ENCODE measurements at regions not wholly inside any gene's neighbourhood (a gene's known extent, or its start where the extent isn't known, plus 50 kb on each side); places are given as distances from the start of the nearest gene placed in this dataset.

- 85% methylated on average over 5 of the region's 7 CpGs for WGBS (ENCODE audit: insufficient coverage)
- POLR2A ChIA-PET: no interaction called here
- no peak for ATAC-seq (ENCODE audit: low read depth)
Measured at GRCh38 chr5:68545636-68546295, 330.2 kb downstream of the PIK3R1 start.

DNA sequence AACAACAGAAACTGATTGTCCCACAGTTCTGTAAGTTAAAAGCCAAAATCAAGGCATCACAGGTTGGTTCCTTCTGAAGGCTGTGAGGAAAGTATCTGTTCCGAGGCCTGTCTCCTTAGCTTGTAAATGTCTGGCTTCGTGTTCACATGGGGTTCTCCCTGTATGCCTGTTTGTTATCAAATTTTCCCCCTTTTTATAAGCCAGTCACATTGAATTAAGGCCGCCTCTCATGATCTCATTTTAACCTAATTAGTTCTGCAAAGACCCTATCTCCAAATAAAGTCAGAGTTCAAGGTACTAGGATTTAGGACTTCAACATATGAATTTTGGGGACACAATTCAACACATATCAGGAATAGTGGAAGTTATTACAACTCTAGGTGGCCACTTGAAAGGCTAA is 331.5 kb downstream of the PIK3R1 start:
- WGBS (ENCODE audit: insufficient coverage): 80% methylated on average over 1 of the region's 3 CpGs
- no peak overlapping the region for H3K9ac ChIP-seq (ENCODE audit: low read length)
- POLR2A ChIA-PET: no interaction called here
- H3K36me3 ChIP-seq (replicated peaks in 1 of 2; ENCODE audit: control extremely low read depth in 1 of 2, control insufficient read depth in 1 of 2, extremely low read depth in 1 of 2, insufficient read depth in 2 of 2, low read length in 1 of 2): no peaks in the 10 kb centered on the region
- intact Hi-C loops (cut with micrococcal nuclease): no loop called here
- Mint-ChIP-seq H3K27ac (no peak overlapping the region), H3K4me1 (peaks cover 9% of the 10 kb centered on the region), H3K9me3 (ENCODE audit: insufficient read depth) (no peaks in the 10 kb centered on the region), H3K27me3 (no peaks in the 10 kb centered on the region), H3K4me3 (no peak overlapping the region)
- CTCF ChIA-PET: no interaction called here
- peaks cover 0 to 3% (median 0%) of the 10 kb centered on the region in 4 experiments for H3K27me3 ChIP-seq (replicated peaks in 1 of 4; ENCODE audit: control extremely low read depth in 1 of 4, control insufficient read depth in 3 of 4, insufficient read depth in 4 of 4, low read length in 3 of 4)
- H3K79me2 ChIP-seq (ENCODE audit: control insufficient read depth, insufficient read depth, low read length): no peaks in the 10 kb centered on the region
- TF ChIP-seq CTCF (IDR thresholded peaks at IDR 0.05) (no peak), EZH2 (IDR thresholded peaks at IDR 0.05; ENCODE audit: borderline replicate concordance, insufficient read depth, low read depth, low read length, poor library complexity, severe bottlenecking) (no peak)
- H4K20me1 ChIP-seq (ENCODE audit: control insufficient read depth, insufficient read depth, low read length, poor library complexity, severe bottlenecking): no peaks in the 10 kb centered on the region
- no peak overlapping the region for H3K4me3 ChIP-seq (ENCODE audit: control extremely low read depth in 1 of 5, extremely low read depth in 1 of 5, insufficient read depth in 1 of 5, low read depth in 2 of 5, low read length in 4 of 5)
- H3K27ac ChIP-seq (ENCODE audit: low read length in 2 of 2): no peak overlapping the region
- H3K4me2 ChIP-seq (replicated peaks; ENCODE audit: low read depth, low read length, poor library complexity, severe bottlenecking): no peak overlapping the region
- peaks cover 8% of the 10 kb centered on the region in 2 donors for H3K4me1 ChIP-seq (ENCODE audit: control insufficient read depth in 2 of 2, insufficient read depth in 2 of 2, low read length in 2 of 2)
- no peak overlapping the region for H2AFZ ChIP-seq (ENCODE audit: insufficient read depth, low read depth, low read length, poor library complexity, severe bottlenecking)
- no peak for ATAC-seq (ENCODE audit: low read depth)
- DNase-seq: no peak
- no peaks in the 10 kb centered on the region for H3K9me3 ChIP-seq (ENCODE audit: control extremely low read depth in 1 of 3, control insufficient read depth in 2 of 3, insufficient read depth in 1 of 3, low read length in 2 of 3)

More at GRCh38 chr5:68545636-68546295, 330.2 kb downstream of the PIK3R1 start:
- H3K9me3 Mint-ChIP-seq (ENCODE audit: insufficient read depth): no peaks in the 10 kb centered on the region
- intact Hi-C loops (cut with micrococcal nuclease): no loop called here
- H3K4me2 ChIP-seq (replicated peaks; ENCODE audit: low read depth, low read length, poor library complexity, severe bottlenecking): no peak overlapping the region
- no peak overlapping the region for H3K27ac Mint-ChIP-seq
- peaks cover 0 to 5% (median 0%) of the 10 kb centered on the region in 4 experiments for H3K27me3 ChIP-seq (replicated peaks in 1 of 4; ENCODE audit: control extremely low read depth in 1 of 4, control insufficient read depth in 3 of 4, insufficient read depth in 4 of 4, low read length in 3 of 4)
- peaks cover 8% of the 10 kb centered on the region in 2 donors for H3K4me1 ChIP-seq (ENCODE audit: control insufficient read depth in 2 of 2, insufficient read depth in 2 of 2, low read length in 2 of 2)
- H3K9ac ChIP-seq (ENCODE audit: low read length): no peak overlapping the region
- H3K4me1 Mint-ChIP-seq: peaks cover 10% of the 10 kb centered on the region
- H3K79me2 ChIP-seq (ENCODE audit: control insufficient read depth, insufficient read depth, low read length): no peaks in the 10 kb centered on the region
- H3K4me3 ChIP-seq (ENCODE audit: control extremely low read depth in 1 of 5, extremely low read depth in 1 of 5, insufficient read depth in 1 of 5, low read depth in 2 of 5, low read length in 4 of 5): no peak overlapping the region
- CTCF ChIA-PET: no interaction called here
- peaks cover 3% of the 10 kb centered on the region for H3K27me3 Mint-ChIP-seq
- H3K4me3 Mint-ChIP-seq: no peak overlapping the region
- H4K20me1 ChIP-seq (ENCODE audit: control insufficient read depth, insufficient read depth, low read length, poor library complexity, severe bottlenecking): no peaks in the 10 kb centered on the region
- no peaks in the 10 kb centered on the region for H3K36me3 ChIP-seq (replicated peaks in 1 of 2; ENCODE audit: control extremely low read depth in 1 of 2, control insufficient read depth in 1 of 2, extremely low read depth in 1 of 2, insufficient read depth in 2 of 2, low read length in 1 of 2)
- TF ChIP-seq EZH2 (IDR thresholded peaks at IDR 0.05; ENCODE audit: borderline replicate concordance, insufficient read depth, low read depth, low read length, poor library complexity, severe bottlenecking) (no peak), CTCF (IDR thresholded peaks at IDR 0.05) (no peak)
- no peak overlapping the region for H2AFZ ChIP-seq (ENCODE audit: insufficient read depth, low read depth, low read length, poor library complexity, severe bottlenecking)
- no peaks in the 10 kb centered on the region for H3K9me3 ChIP-seq (ENCODE audit: control extremely low read depth in 1 of 3, control insufficient read depth in 2 of 3, insufficient read depth in 1 of 3, low read length in 2 of 3)
- DNase-seq: no peak
- H3K27ac ChIP-seq (ENCODE audit: low read length in 2 of 2): no peak overlapping the region
